Tibial nerve (tissue), 4 donors: ENCODE measurements at regions not wholly inside any gene's neighbourhood (a gene's known extent, or its start where the extent isn't known, plus 50 kb on each side); places are given as distances from the start of the nearest gene placed in this dataset.
"Not testable (repeated sequence)": the region's sequence is repeated elsewhere in the genome, so short reads cannot be mapped to it uniquely, and the experiment has no call there.

Experiments used
- DNase-seq, 2 donors: peaks; one replicate each; pipeline ENCODE4 v3.0.0-alpha.2; 2019; ENCODE audit warnings: low spot score in 2 of 2
- H3K27ac ChIP-seq, 4 donors: fragments of 200-600 bp; sonication (generic) in 3 of 4; one replicate each; pipeline ENCODE4 v1.5.1; 2017 to 2019; ENCODE audit warnings: mild to moderate bottlenecking in 1 of 4
- H3K27me3 ChIP-seq, 2 donors: fragments of 200-600 bp; sonication (generic) in 1 of 2; one replicate each; pipeline versions ENCODE4 v1.5.1 to v1.6.0; 2017 to 2019
- H3K36me3 ChIP-seq, 3 donors: fragments of 200-600 bp; sonication (generic); one replicate each; pipeline ENCODE4 v1.5.1; 2018 to 2019
- H3K4me1 ChIP-seq, 4 donors: fragments of 200-600 bp; sonication (generic) in 3 of 4; one replicate each; pipeline ENCODE4 v1.5.1; 2017 to 2019
- H3K4me3 ChIP-seq, 4 donors: fragments of 200-600 bp; sonication (generic) in 3 of 4; one replicate each; pipeline ENCODE4 v1.5.1; 2017 to 2019; ENCODE audit warnings: mild to moderate bottlenecking in 1 of 4, moderate library complexity in 1 of 4
- H3K9me3 ChIP-seq, 4 donors: fragments of 200-600 bp; sonication (generic) in 3 of 4; one replicate each; pipeline ENCODE4 v1.5.1; 2017 to 2019
- EP300 ChIP-seq, 2 donors: sonication (generic); formaldehyde crosslinking; IDR thresholded peaks; one replicate each; pipeline ENCODE4 v1.6.1; 2017; ENCODE audit warnings: antibody characterized with exemption in 2 of 2, mild to moderate bottlenecking in 1 of 2
- POLR2A ChIP-seq, 2 donors: fragments of 450-650 bp; IDR thresholded peaks; one replicate each; pipeline ENCODE4 v1.6.1; 2017; ENCODE audit warnings: antibody characterized with exemption in 2 of 2, mild to moderate bottlenecking in 2 of 2, moderate library complexity in 2 of 2
- WGBS, 2 donors: methylation state at CpG; one replicate each; pipeline ENCODE4 v1.1.5; 2018; 5-methylcytosine and 5-hydroxymethylcytosine counted together
- TF ChIP-seq, protein P1 (sequence below), 5 experiments: fragments of 200-600 bp in 3 of 5; fragments of 450-650 bp in 2 of 5; sonication (generic) in 3 of 5; IDR thresholded peaks; one replicate each; pipeline ENCODE4 v1.5.1; 2016 to 2019; ENCODE audit warnings: antibody characterized with exemption in 5 of 5, mild to moderate bottlenecking in 3 of 5, moderate library complexity in 2 of 5

GRCh38 chr12:116327992-116328391, 50.5 kb upstream of the MED13L start:
- H3K4me3 ChIP-seq, H3K27ac ChIP-seq, H3K27me3 ChIP-seq, H3K36me3 ChIP-seq, H3K9me3 ChIP-seq, DNase-seq: not testable (repeated sequence)
- 96 to 97% methylated on average over 3 of the region's 3 CpGs for whole genome bisulfite sequencing, 2 donors
- peaks cover 0 to 13% (median 2%) of the 10 kb centered on the region in 4 donors for H3K4me1 ChIP-seq

- TF ChIP-seq, protein P1, sequence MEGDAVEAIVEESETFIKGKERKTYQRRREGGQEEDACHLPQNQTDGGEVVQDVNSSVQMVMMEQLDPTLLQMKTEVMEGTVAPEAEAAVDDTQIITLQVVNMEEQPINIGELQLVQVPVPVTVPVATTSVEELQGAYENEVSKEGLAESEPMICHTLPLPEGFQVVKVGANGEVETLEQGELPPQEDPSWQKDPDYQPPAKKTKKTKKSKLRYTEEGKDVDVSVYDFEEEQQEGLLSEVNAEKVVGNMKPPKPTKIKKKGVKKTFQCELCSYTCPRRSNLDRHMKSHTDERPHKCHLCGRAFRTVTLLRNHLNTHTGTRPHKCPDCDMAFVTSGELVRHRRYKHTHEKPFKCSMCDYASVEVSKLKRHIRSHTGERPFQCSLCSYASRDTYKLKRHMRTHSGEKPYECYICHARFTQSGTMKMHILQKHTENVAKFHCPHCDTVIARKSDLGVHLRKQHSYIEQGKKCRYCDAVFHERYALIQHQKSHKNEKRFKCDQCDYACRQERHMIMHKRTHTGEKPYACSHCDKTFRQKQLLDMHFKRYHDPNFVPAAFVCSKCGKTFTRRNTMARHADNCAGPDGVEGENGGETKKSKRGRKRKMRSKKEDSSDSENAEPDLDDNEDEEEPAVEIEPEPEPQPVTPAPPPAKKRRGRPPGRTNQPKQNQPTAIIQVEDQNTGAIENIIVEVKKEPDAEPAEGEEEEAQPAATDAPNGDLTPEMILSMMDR (IDR thresholded peaks at IDR 0.05), result no peak
- TF ChIP-seq EP300 (IDR thresholded peaks at IDR 0.05) (no peak), POLR2A (IDR thresholded peaks at IDR 0.05) (no peak)
- H3K9me3 ChIP-seq, result no peaks in the 10 kb centered on the region
- H3K4me1 ChIP-seq, result no peaks in the 10 kb centered on the region
- H3K27ac ChIP-seq, result no peak overlapping the region
- DNase-seq, result no peak
- no peaks in the 10 kb centered on the region for H3K36me3 ChIP-seq
- WGBS, 2 donors, result 95 to 98% methylated on average over 2 of the region's 2 CpGs
- no peaks in the 10 kb centered on the region for H3K27me3 ChIP-seq
- no peak overlapping the region for H3K4me3 ChIP-seq
These were observed 54.4 kb upstream of the MED13L start for GRCh38 chr12:116331876-116332275.

- no peaks in the 10 kb centered on the region for H3K27me3 ChIP-seq
- no peaks in the 10 kb centered on the region for H3K36me3 ChIP-seq
- H3K9me3 ChIP-seq, result no peaks in the 10 kb centered on the region
- DNase-seq, result no peak
- no peak overlapping the region for H3K27ac ChIP-seq
- H3K4me1 ChIP-seq, result peaks cover 0 to 4% (median 0%) of the 10 kb centered on the region in 4 donors
- 81 to 87% methylated on average over 11 of the region's 11 CpGs for WGBS, 2 donors
- no peak overlapping the region for H3K4me3 ChIP-seq
- TF ChIP-seq POLR2A (IDR thresholded peaks at IDR 0.05) (no peak), EP300 (IDR thresholded peaks at IDR 0.05) (no peak)
- TF ChIP-seq, protein P1 (IDR thresholded peaks at IDR 0.05), result no peak
These were observed 55.4 kb upstream of the MED13L start for GRCh38 chr12:116332705-116333380.

DNA sequence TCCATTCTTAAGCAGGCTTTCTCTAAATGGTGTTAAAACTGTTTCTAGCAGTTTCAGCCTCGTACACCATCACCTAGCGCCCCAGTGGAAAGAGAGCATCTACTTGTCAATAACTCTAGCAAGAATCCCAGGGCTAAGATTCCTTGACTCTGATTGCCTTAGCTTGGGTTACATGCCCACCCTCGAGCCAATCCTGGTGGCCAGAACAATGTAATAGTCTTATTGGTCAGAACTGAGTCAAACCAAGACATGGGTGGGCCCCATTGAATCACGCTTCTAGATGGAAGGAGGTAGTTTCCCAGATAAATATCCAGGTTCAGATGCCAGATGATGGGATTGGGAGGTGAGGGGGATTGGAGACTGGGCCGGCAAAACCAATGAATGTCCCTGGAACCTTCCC, 55.9 kb upstream of the MED13L start:
- Histone ChIP-seq H3K4me3 (no peak overlapping the region), H3K27ac (no peak overlapping the region), H3K36me3 (no peaks in the 10 kb centered on the region), H3K4me1 (peaks cover 0 to 4% (median 0%) of the 10 kb centered on the region in 4 donors), H3K27me3 (no peaks in the 10 kb centered on the region), H3K9me3 (no peaks in the 10 kb centered on the region)
- TF ChIP-seq, protein P1 (IDR thresholded peaks at IDR 0.05), result no peak
- TF ChIP-seq EP300 (IDR thresholded peaks at IDR 0.05), result no peak
- TF ChIP-seq POLR2A (IDR thresholded peaks at IDR 0.05), result no peak
- DNase-seq, result no peak
- WGBS, 2 donors, result 91 to 93% methylated on average over 5 of the region's 5 CpGs

DNA sequence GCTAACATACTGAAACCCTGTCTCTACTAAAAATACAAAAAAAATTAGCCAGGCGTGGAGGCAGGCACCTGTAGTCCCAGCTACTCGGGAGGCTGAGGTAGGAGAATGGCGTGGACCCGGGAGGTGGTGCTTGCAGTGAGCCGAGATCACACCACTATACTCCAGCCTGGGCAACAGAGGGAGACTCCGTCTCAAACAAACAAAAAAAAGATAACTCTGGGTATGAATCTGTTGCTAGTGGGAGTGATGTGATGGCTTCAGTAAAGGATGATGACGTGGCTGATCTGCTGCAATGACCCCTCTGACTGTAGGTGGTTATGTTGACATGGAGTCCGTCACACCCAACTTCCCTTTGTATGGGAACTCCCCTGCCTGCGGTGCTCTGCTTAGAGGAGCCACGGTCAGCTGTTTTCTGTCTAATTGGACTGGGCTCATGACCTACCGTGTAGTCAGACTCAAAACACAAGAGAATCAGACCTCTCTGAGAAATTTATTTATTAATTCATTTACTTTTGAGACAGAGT, 59.1 kb upstream of the MED13L start:
- Histone ChIP-seq H3K36me3 (no peaks in the 10 kb centered on the region), H3K27ac (no peak overlapping the region), H3K4me3 (no peak overlapping the region), H3K27me3 (no peaks in the 10 kb centered on the region), H3K9me3 (no peaks in the 10 kb centered on the region), H3K4me1 (peaks cover 0 to 4% (median 0%) of the 10 kb centered on the region in 4 donors)
- no peak for DNase-seq
- WGBS, 2 donors, result 82 to 86% methylated on average over 11 of the region's 11 CpGs
- TF ChIP-seq, protein P1 (IDR thresholded peaks at IDR 0.05), result no peak
- TF ChIP-seq EP300 (IDR thresholded peaks at IDR 0.05) (no peak), POLR2A (IDR thresholded peaks at IDR 0.05) (no peak)
